HG03097 (cell line): ENCODE measurements at regions not wholly inside any gene's neighbourhood (a gene's known extent, or its start where the extent isn't known, plus 50 kb on each side); places are given as distances from the start of the nearest gene placed in this dataset.
"Not testable (repeated sequence)": the region's sequence is repeated elsewhere in the genome, so short reads cannot be mapped to it uniquely, and the experiment has no call there.

ENCODE experiments used
- ATAC-seq: cut with Tn5 transposase; IDR thresholded peaks from one replicate; pipeline ENCODE4 v1.9.1; 2021; ENCODE audit not compliant: unreplicated experiment, low FRiP score

DNA sequence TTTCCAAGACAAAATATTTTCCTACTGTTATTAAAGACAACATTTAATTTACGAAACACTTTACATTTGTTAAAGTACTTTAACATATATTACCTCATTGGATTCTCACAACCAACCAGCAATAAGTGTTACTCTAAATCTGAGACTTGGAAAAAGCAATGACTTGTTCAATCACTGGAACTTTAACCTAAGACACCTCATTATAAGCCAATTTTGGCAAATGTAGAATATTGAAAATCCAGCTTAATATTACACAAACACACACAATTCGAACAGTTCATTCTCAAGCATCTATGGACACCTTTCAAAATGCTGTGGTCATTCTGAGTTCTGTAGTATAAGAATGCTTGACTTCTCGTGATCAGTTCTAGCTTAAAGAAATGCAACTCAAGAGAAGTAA is 619.4 kb upstream of the CHAC2 start:
- no peak for ATAC-seq

DNA sequence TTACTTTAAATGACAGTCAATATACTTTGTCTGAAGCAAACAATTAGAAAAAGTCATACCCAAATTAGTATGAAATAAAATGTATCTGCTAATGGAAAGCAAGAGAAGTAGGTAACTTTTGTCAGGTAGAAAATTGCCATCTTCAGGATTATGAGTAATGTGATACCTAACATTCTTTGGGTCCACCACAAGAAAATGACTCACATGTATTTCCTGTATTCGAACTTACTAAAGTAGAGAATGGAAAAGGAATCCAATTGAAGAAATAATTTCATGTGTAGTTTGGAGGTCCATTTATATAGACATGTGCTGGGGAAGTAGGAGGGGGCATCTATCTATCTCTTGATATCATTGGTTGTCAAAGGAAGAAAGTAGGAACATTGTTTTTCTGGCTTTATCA is 636.2 kb upstream of the CHAC2 start:
- no peak for ATAC-seq

DNA sequence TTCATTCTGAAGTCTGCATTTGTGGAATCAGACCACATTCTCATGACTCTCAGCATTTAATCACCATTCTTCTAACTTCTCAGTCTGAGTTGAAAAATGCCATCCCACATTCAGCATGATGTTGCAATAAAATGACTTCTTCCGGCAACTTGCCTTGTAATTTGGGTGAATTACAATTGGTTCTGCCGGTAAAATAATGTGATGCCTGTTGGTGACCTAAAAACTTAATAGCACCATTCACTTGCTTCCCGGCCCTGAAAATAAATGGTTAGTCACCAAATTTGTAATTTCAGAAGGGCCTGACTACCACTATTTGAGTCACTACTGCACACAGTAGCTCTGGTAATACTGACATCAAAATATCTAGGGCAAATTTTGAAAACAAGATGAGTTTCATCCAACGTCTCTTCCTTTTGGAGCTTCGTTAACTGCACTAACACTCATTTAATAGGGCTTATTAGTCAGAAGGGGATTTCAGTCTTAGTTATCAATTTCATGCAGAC is 637.1 kb upstream of the CHAC2 start:
- ATAC-seq = no peak

DNA sequence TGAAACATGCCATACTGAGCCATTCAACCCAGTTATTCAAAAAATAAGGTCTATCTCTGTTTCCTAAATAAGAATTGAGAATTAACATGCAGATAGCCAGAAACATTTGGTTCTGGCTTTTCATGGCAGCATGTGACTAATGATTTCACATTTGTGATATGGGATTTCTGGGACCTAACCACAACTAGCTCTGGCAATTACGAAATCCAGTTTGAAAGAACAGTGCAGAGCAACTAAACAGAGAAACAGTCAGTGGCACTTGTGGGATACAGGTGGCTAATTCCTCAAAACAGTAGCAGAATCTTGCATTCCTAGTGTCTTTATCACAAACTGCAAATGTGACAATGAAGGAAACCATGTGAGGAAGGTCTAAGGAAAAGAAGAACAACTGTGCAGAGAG is 637.8 kb upstream of the CHAC2 start:
- no peak for ATAC-seq

DNA sequence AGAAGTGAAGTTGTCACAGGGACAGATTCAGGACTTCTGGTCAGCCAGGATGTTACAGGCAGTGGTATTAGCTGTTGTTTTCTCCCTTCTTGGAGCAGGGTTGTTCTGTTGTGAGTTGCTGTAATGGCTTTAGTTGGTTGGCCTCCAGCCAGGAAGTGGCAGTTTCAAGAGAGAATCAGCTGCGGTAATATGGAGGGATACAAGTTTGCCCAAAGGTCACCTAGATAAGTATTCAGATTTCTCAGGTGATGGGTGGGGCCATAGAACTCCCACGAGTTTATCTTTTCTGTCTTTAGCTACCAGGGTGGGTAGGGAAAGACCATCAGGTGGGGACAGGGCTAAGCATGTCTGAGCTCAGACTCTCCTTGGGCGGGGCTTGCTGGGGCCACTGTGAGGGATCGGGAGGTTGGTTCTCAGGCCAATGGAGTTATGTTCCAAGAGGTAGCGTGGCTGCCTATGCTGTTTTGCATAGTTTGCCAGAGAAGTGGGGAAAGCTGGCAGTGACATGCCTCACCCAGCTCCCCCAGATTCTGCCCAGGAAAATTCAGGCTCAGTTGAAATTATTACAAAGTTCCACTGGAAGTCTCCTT is 640.4 kb upstream of the CHAC2 start:
- no peak for ATAC-seq

DNA sequence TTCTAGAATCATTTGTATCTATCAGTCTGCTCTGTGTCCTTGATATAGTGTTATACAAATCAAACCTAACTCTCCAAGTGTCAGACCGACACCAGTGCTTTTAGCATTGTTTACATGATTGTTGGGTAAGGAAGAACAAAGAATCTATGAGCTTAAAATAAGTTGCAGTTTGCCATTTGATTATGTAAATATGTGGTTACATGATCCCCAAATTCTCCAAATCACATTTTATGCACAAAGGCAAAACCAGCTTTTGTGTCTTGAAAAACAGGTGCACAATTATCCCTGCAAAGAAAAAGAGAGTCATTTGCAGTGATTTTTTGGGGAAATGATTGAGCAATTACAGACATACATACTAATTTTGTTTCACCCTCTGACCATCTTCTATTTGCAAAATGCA is 652.6 kb upstream of the CHAC2 start:
- ATAC-seq = no peak

DNA sequence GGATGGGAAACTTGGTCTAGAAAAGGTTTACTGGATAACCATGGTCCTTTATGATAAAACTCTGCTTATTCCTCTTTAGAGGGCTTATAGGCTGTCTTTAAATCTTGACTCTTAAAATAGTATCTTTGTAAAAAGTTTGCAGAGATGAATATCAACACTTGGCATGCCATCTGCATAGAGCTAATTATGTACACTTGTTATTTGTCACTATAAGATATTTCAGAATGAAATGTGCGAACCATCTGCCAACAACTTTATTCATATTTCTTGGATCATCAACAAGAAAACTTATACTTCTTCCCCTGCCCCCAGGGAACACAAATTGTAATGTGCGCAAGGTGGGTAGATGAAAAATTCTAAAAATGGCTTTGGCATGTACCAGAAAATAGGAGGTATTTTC is 653.0 kb upstream of the CHAC2 start:
- no peak for ATAC-seq

DNA sequence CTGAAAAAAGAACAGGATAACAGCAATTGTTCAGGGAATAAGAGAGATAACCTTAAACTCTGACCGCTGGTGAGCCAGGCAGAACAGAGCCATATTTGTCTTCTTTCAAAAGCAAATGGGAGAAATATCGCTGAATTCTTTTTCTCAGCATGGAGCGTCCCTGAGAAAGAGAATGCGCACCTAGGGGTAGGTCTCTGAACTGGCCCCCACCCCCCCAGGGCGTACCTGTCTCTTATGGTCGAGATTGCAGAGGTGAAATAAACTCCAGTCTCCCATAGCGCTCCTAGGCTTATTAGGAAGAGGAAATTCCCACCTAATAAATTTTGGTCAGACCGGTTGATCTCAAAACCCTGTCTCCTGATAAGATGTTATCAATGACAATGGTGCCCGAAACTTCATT is 655.2 kb upstream of the CHAC2 start:
- ATAC-seq = not testable (repeated sequence)

DNA sequence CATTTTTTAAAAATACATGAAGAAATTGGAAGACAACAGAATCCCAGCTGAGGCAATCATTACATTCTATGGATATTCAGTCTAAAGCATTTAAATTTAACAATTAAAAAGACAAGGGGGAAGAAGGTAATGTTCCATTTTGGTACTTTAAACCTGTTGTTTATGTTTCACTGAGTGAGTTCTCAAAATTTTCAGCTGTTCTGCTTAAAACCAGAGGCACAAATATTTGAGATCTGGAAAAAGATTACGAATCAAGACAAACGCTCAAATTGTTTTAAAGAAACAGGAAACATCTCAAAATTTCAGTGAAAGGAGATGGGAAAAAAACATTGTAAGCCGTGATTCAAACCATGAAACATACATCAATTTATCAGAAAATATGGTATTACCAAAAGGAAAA is 656.2 kb upstream of the CHAC2 start:
- no peak for ATAC-seq

DNA sequence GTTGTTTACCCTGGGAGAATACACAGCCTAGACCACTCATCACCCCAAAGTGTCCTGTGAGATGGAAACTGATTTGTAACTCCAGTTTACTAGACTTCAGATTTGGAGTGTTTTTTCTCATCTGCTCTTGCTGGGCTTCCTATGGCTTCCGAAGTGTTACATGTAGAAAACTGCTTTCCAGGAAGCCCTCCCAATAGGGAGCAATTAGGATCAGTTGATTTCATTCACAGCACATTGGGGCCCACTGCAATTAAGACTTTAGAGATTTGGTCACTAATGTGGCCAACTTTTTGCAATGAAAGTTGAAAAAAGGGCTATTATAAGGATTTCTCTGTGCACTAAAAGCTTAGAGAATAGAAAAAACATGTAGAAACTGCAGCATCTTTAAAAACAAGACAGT is 656.6 kb upstream of the CHAC2 start:
- no peak for ATAC-seq

DNA sequence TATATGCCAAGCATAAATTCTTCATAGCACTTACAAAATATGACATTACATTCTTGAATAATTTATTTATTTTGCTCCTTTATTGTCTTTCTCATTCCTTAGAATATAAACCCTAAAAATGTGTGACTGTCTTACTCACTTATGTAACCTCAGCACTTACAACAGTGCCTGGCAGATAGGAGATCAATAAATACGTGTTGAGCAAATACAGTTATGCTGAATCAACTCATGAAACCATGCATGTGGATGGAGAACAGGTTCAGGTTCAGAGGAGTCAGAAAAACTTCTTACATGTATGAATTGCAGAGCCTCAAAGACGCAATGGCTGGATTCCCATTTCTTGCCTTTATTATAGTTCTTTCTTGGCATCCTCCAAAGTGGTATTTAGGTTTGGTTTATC is 659.4 kb upstream of the CHAC2 start:
- no peak for ATAC-seq

DNA sequence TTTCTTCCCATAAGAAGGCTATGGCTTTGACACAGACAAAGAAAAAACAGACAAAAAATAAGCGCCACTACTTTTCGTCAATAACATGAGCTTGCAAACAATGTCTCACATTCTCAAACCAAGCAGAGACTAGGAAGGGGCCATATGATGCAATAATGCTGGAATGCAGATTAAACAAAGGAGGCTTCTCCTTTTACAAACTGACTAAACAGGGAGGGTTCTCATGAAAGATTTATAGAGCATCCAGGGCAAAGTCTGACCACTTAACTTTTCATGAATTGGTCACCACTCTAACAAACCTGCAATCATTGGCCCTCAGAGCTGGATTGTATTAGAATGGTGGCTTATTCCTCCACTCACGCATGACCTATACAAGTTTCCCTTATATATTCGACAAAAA is 663.3 kb upstream of the CHAC2 start:
- ATAC-seq = no peak

DNA sequence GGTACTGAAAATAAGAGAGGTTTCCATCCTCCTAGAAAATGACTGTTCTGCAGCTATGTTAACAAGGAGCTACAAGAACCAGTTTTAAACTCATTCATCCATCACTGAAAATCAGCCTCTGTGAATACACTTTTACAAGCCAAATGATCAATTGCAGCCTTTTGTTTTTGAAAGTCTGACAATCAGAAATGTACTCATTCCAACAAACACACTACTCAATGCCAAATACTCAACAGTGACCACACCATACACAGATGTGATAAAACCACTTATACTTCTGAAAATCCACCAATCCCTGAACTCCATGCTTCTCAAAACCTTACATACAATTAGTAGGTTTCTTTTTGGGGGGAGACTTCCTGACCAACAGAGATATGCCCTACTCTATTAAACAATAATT is 663.9 kb upstream of the CHAC2 start:
- ATAC-seq = no peak

DNA sequence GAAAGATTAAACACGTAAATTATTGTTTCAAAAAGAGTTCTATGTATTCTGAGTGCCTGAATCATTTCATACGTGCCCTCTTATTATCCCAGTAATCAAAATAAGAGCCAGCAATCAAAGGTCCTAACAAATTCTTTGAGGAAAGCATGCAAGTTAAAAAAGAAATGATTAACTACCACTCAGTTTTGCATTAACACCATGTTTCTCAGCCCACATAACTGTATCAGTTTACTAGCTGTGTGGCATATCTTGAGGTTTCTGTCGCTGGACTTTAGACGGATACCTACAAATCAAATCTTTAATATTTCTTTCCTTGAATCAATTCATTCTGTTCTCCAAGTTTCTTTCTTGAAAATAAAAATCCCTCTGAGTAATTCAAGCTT is 668.9 kb upstream of the CHAC2 start:
- ATAC-seq = no peak

DNA sequence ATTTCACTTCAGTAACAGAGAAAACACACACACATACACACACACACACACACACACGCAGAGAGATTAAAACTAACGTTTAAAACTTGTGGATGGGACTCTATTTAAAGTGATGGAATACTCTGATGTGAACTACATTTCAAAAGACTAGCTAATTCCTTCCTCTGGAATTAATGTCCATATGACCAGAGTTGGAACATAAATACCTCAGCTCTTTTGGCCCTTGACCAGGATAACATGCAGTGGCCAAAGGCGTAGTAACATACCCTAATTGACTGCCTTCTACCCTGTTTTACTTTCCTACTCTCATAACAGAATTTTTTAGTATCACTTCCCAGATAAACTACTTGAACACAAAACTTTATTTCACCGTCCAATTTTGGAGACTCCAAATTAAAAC is 671.3 kb upstream of the CHAC2 start:
- ATAC-seq = no peak

DNA sequence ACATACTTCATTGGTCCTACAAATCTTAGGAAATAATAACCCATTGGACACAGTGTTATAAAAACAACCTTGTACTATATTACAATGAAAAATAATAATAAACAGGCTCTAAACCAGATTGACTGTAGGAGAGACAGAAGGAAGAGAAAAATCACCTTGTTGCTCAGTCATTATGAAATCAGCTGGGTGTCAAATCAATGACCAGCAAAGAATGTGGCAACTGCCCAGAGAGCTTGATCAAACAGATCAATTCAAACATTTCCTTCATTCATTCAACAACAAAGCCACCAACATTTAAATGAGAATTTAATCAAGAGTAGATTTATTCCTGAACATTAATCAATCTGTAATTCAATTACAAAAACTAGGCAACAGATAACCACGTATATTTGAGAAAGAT is 671.9 kb upstream of the CHAC2 start:
- no peak for ATAC-seq

DNA sequence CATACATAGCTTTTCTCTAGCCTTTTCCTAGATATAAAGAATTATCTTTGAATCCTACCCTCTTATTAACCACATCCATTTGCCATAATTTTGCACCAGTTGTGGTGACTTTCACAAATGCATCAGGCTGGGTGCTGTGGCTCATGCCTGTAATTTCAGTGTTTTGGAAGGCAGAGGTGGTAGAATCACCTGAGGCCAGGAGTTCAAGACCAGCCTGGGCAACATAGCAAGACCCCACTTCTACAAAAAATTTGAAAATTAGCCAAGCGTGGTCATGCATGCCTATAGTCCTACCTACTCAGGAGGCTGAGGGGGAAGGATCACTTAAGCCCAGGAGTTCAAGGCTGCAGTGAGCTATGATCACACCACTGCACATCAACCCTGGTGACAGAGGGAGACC is 672.4 kb upstream of the CHAC2 start:
- no peak for ATAC-seq

DNA sequence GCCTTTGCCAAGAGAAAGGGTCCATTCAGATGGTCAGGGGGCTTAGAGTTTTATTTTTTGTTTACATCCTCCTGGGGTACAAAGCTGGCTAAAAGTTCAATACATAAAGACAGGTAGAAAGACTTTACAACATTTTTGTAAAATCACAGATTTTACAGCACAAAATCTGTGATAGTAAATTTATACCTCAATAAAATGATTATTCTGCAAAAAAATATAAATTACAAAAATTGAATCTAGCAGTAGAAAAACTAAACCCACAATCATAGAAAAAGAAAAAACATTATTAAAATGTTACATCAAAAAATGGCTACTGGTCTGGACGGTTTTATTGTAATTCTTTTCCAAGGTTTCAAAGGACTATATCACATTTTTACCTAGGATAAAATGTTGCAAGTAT is 674.2 kb upstream of the CHAC2 start:
- no peak for ATAC-seq

DNA sequence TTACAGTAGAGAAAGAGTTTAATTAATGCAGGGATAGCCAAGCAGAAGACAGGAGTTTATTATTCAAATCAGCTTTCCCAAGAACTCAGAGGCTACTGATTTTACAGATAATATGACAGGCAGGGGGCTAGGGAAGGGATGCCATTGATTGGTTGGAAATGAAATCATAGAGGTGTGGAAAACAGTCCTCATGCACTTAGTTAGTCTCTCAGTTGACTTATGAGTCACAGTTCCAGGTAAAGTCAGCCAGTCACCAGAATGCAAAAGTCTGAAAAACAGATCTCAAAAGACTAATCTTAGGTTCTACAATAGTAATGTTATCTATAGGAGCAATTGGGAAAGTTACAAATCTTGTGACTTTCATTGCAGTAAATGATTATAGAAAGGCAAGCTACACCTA is 676.4 kb upstream of the CHAC2 start:
- ATAC-seq = no peak

DNA sequence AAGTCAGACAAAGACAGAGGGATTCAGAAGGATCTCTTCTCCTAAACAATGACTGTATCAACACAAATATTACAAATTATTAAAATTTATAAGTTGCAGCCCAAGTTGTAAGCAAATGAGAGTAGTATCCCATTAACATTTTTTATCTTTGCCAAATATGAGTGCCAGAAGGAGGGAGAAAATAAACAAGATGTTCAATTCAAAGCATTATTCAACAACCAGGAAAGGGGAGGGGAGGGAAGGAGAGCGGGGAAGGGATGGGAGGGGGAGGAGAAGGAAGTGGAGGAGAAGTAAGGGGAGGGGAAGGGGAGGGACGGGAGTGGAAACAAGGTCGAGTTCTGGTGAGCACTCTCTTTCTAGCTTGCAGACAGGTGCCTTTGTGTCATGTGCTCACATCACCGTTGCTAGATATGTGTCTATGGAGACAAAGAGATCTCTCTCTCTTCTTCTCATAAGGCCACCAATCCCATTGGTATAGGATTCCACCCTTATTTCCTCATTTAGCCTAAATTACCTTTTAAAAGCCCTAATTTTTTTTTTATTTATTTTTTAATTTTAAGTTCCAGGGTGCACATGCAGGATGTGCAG is 679.6 kb upstream of the CHAC2 start:
- ATAC-seq = no peak

DNA sequence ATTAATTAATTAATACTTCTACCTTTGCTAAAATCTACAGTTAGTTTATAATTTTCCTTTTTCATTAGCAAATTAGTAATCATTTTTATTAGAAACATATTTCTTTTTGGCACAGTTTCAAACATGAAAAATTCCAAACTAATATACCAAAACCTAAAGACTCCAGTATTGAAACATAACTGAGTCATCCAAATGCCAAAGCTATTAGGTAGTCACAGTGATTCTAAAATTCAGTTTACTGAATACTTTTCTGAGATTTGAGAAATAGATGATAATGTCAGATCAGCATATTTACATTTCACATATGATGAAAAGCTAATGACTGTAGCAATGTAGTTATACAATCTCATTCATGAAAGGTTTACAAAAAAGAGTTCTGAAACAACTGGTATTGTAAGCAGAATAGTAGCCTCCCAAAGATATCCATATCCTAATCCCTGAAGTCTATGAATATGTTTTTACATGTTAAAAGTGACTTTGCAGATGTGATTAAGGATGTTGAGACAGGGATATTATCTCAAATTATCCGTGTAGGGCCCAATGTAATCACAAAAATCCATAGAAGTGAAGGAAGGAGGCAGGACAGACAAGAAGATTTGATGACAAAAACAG is 680.2 kb upstream of the CHAC2 start:
- ATAC-seq = no peak

DNA sequence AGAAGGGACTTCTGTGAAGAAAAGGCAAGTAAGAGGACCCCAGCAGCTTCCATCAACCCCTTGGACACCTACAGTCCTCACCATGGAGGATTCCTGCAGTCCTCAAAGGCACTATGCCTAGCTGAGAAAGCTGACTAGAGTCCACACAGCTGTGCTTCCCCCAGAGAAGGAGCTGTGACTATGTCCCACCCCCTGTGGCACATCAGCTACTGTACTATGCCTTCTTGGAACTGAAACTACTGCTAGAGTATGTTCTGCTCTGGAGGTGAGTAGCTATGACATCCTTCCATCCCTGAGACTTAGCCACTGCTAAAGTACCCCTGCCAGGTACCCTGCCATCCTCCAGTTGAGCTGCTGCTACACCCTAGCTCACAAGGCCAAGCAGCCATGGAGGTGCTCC is 690.2 kb upstream of the CHAC2 start:
- no peak for ATAC-seq

DNA sequence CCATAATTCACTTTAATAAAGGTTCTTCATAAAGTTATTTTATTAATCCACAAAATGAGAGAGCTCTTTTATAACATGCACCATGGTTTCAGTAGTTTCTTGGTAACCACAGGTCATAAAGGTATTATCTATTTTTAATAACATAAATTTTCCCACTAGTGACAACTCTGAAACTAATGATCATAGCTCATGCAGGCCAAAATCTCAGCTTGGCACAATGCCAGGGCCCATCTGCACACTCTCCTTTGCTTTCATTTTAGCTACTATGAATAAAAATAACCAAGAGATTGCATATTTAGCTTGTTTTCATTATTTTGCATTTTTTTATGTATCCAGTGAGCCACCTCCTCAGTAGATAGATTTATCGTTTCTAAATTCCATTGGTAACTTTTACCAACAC is 691.8 kb upstream of the CHAC2 start:
- no peak for ATAC-seq
